ENCODE measurements at regions not wholly inside any gene's neighbourhood (a gene's known extent, or its start where the extent isn't known, plus 50 kb on each side); places are given as distances from the start of the nearest gene placed in this dataset.

- no peak for TF ChIP-seq CTCF (IDR thresholded peaks at IDR 0.05)
- Histone ChIP-seq H3K9me3 (replicated peaks in 1 of 2; ENCODE audit: control insufficient read depth in 1 of 2, insufficient read depth in 1 of 2, low read length in 2 of 2) (no peaks in the 10 kb centered on the region), H3K79me2 (ENCODE audit: insufficient read depth, low read length) (no peaks in the 10 kb centered on the region), H3K4me3 (replicated peaks in 1 of 3; ENCODE audit: low read depth in 2 of 3, low read length in 3 of 3) (no peak overlapping the region), H3K27ac (ENCODE audit: low read depth in 1 of 2, low read length in 2 of 2) (no peak overlapping the region), H3K4me1 (ENCODE audit: control insufficient read depth in 1 of 2, insufficient read depth in 2 of 2, low read length in 2 of 2) (no peaks in the 10 kb centered on the region), H3K27me3 (ENCODE audit: control insufficient read depth in 2 of 2, insufficient read depth in 2 of 2, low read length in 2 of 2) (no peaks in the 10 kb centered on the region), H4K20me1 (ENCODE audit: insufficient read depth, low read length) (no peaks in the 10 kb centered on the region), H3K36me3 (replicated peaks in 1 of 2; ENCODE audit: control insufficient read depth in 1 of 2, insufficient read depth in 2 of 2, low read length in 2 of 2) (no peaks in the 10 kb centered on the region), H3K9ac (ENCODE audit: insufficient read depth, low read length, poor library complexity, severe bottlenecking) (no peak overlapping the region), H2AFZ (ENCODE audit: insufficient read depth, low read depth, low read length, poor library complexity, severe bottlenecking) (no peak overlapping the region), H3K4me2 (replicated peaks; ENCODE audit: extremely low read depth, low read length, poor library complexity, severe bottlenecking) (no peak overlapping the region)
- intact Hi-C loops (cut with micrococcal nuclease), result no loop called here
- no peaks in the 10 kb centered on the region for H3K36me3 Mint-ChIP-seq
- no CpG with 5 or more reads among the region's 2 CpGs for WGBS (ENCODE audit: insufficient coverage)
- no peak overlapping the region for H3K4me3 Mint-ChIP-seq
- no peak for DNase-seq
- no peak overlapping the region for H3K27ac Mint-ChIP-seq
- peaks cover 0 to 4% (median 0%) of the 10 kb centered on the region in 7 donors for H3K9me3 Mint-ChIP-seq
- H3K27me3 Mint-ChIP-seq (ENCODE audit: low read depth in 3 of 3), result peaks cover 0 to 3% (median 0%) of the 10 kb centered on the region in 3 donors
- no peaks in the 10 kb centered on the region for H3K4me1 Mint-ChIP-seq
These were observed 212.7 kb upstream of the SLC14A2 start for GRCh38 chr18:45402485-45403056.

DNA sequence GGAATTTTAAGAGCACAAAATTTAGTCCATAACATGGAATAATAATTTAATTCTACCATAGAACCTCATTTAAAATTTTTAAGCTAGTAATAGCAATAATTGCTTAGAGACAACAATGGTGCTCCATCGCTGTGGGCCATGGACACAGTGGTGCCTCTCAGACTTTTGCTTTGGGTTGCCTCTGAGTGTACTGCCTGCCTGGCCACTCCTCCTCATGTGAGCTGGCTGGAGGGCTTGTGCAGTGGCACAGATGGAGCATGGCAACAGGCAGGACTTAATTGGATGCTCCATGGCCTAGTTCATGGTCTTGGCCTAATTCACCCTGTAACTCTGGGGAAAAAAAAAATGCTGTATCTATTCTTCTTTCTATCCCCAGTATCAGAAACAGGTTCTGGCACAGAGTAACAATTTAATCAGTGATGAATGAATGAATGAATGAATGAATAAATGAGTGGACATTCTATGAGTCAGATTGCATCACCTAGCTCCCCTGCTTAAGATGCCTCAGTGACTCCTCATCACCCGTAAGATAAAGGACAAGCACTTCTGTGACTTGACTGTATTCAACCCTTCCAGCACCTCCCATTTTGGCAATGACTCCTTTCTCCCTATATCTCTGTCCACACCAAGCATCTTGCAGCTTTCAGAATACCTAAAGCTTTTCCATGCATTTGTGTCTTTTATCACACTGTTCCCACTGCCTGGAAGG lies 211.8 kb upstream of the SLC14A2 start:
- no peaks in the 10 kb centered on the region for H3K9me3 ChIP-seq (replicated peaks in 1 of 2; ENCODE audit: control insufficient read depth in 1 of 2, insufficient read depth in 1 of 2, low read length in 2 of 2)
- TF ChIP-seq CTCF (IDR thresholded peaks at IDR 0.05), result no peak
- 100% methylated on average over 2 of the region's 2 CpGs for WGBS (ENCODE audit: insufficient coverage)
- no peak for DNase-seq
- Mint-ChIP-seq H3K4me3 (no peak overlapping the region), H3K36me3 (no peaks in the 10 kb centered on the region), H3K27me3 (ENCODE audit: low read depth in 3 of 3) (no peaks in the 10 kb centered on the region), H3K27ac (no peak overlapping the region), H3K9me3 (peaks cover 0 to 4% (median 0%) of the 10 kb centered on the region in 7 donors), H3K4me1 (no peaks in the 10 kb centered on the region)
- intact Hi-C loops (cut with micrococcal nuclease), result no loop called here
- no peak overlapping the region for H3K4me3 ChIP-seq (replicated peaks in 1 of 3; ENCODE audit: low read depth in 2 of 3, low read length in 3 of 3)
- H3K4me2 ChIP-seq (replicated peaks; ENCODE audit: extremely low read depth, low read length, poor library complexity, severe bottlenecking), result no peak overlapping the region
- H3K36me3 ChIP-seq (replicated peaks in 1 of 2; ENCODE audit: control insufficient read depth in 1 of 2, insufficient read depth in 2 of 2, low read length in 2 of 2), result no peaks in the 10 kb centered on the region
- H3K79me2 ChIP-seq (ENCODE audit: insufficient read depth, low read length), result no peaks in the 10 kb centered on the region
- H3K9ac ChIP-seq (ENCODE audit: insufficient read depth, low read length, poor library complexity, severe bottlenecking), result no peak overlapping the region
- no peaks in the 10 kb centered on the region for H4K20me1 ChIP-seq (ENCODE audit: insufficient read depth, low read length)
- no peaks in the 10 kb centered on the region for H3K4me1 ChIP-seq (ENCODE audit: control insufficient read depth in 1 of 2, insufficient read depth in 2 of 2, low read length in 2 of 2)
- no peak overlapping the region for H2AFZ ChIP-seq (ENCODE audit: insufficient read depth, low read depth, low read length, poor library complexity, severe bottlenecking)
- no peaks in the 10 kb centered on the region for H3K27me3 ChIP-seq (ENCODE audit: control insufficient read depth in 2 of 2, insufficient read depth in 2 of 2, low read length in 2 of 2)
- no peak overlapping the region for H3K27ac ChIP-seq (ENCODE audit: low read depth in 1 of 2, low read length in 2 of 2)
